ENCODE measurements at regions not wholly inside any gene's neighbourhood (a gene's known extent, or its start where the extent isn't known, plus 50 kb on each side); places are given as distances from the start of the nearest gene placed in this dataset.

DNA sequence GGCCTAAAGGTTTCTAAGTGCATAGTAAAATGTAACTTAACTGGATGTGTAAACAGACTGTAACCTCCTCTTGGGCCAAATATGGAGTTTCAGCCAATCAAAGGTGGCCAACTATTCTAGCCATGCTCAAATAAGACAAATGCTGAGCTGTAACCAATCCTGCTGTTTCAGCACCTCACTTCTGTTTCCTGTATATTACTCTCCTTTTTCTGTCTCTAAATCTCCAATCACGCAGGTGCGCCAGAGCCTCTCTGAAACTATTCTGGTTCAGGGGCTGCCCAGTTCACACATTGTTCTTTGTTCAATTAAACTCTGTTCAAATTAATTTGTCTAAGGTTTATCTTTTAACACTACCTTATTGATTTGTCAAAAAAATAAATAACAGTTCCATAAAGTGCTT is 532.7 kb upstream of the DCC start:
- ChIA-PET POLR2A (ENCODE audit: unreplicated experiment) (no interaction called here), CTCF (no interaction called here)
- DNase-seq: no peak
- H3F3A ChIP-seq (ENCODE audit: low read length, unreplicated experiment): no peaks in the 10 kb centered on the region
- H2AFZ ChIP-seq (ENCODE audit: low read length): no peak overlapping the region
- no peak overlapping the region for H3K4me2 ChIP-seq (ENCODE audit: low read length)
- H3K9me3 ChIP-seq (ENCODE audit: low read length): no peaks in the 10 kb centered on the region
- H3K36me3 ChIP-seq (ENCODE audit: low read depth, low read length): no peaks in the 10 kb centered on the region
- H3K79me2 ChIP-seq (ENCODE audit: low read length): no peaks in the 10 kb centered on the region
- H3K27ac ChIP-seq (ENCODE audit: low read length): no peak overlapping the region
- TF ChIP-seq EZH2 (IDR thresholded peaks at IDR 0.05; ENCODE audit: low read length, unreplicated experiment) (no peak), EZH2phosphoT487 (IDR thresholded peaks at IDR 0.05; ENCODE audit: borderline replicate concordance, low read length) (no peak)
- TF ChIP-seq, protein P1, sequence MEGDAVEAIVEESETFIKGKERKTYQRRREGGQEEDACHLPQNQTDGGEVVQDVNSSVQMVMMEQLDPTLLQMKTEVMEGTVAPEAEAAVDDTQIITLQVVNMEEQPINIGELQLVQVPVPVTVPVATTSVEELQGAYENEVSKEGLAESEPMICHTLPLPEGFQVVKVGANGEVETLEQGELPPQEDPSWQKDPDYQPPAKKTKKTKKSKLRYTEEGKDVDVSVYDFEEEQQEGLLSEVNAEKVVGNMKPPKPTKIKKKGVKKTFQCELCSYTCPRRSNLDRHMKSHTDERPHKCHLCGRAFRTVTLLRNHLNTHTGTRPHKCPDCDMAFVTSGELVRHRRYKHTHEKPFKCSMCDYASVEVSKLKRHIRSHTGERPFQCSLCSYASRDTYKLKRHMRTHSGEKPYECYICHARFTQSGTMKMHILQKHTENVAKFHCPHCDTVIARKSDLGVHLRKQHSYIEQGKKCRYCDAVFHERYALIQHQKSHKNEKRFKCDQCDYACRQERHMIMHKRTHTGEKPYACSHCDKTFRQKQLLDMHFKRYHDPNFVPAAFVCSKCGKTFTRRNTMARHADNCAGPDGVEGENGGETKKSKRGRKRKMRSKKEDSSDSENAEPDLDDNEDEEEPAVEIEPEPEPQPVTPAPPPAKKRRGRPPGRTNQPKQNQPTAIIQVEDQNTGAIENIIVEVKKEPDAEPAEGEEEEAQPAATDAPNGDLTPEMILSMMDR (conservative IDR thresholded peaks at IDR 0.05; ENCODE audit: low read depth, low read length): no peak
- H3K9ac ChIP-seq (ENCODE audit: low read length): no peak overlapping the region
- intact Hi-C loops (cut with micrococcal nuclease): no loop called here
- H3K27me3 ChIP-seq (ENCODE audit: low read length): no peaks in the 10 kb centered on the region
- no peak for ATAC-seq
- no peaks in the 10 kb centered on the region for H3K9me2 ChIP-seq (replicated peaks; ENCODE audit: low read length)
- H3K4me1 ChIP-seq (ENCODE audit: insufficient read depth, low read length): no peaks in the 10 kb centered on the region
- H3K4me3 ChIP-seq (ENCODE audit: low read length): no peak overlapping the region
- no peaks in the 10 kb centered on the region for H4K20me1 ChIP-seq (ENCODE audit: low read length)
- no TSS peak for BruUV-seq (replicated peaks)

DNA sequence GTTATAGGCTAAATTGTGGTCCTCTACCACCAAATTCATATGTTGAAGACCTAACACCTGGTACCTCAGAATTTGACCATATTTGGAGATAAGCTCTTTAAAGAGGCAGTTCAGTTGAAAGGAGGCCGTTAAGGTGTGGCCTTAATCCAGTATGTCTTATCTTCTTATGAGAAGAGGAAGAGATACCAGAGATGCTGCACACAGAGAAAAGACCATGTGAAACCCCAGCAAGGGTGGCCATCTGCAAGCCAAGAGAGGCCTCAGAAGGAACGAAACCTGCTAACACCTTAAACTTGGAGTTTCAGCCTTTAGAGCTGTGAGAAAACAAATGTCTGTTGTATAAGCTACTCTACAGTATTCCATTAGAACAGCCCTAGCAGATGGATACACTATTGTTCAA is 528.1 kb upstream of the DCC start:
- no peak overlapping the region for H3K9ac ChIP-seq (ENCODE audit: low read length)
- ChIA-PET POLR2A (ENCODE audit: unreplicated experiment) (no interaction called here), CTCF (no interaction called here)
- TF ChIP-seq, protein P1 (conservative IDR thresholded peaks at IDR 0.05; ENCODE audit: low read depth, low read length): no peak
- no peak for TF ChIP-seq EZH2phosphoT487 (IDR thresholded peaks at IDR 0.05; ENCODE audit: borderline replicate concordance, low read length)
- TF ChIP-seq EZH2 (IDR thresholded peaks at IDR 0.05; ENCODE audit: low read length, unreplicated experiment): no peak
- H3K9me3 ChIP-seq (ENCODE audit: low read length): no peaks in the 10 kb centered on the region
- no peak for DNase-seq
- H4K20me1 ChIP-seq (ENCODE audit: low read length): no peaks in the 10 kb centered on the region
- no peaks in the 10 kb centered on the region for H3K4me1 ChIP-seq (ENCODE audit: insufficient read depth, low read length)
- no peaks in the 10 kb centered on the region for H3K79me2 ChIP-seq (ENCODE audit: low read length)
- intact Hi-C loops (cut with micrococcal nuclease): no loop called here
- no peak overlapping the region for H2AFZ ChIP-seq (ENCODE audit: low read length)
- H3F3A ChIP-seq (ENCODE audit: low read length, unreplicated experiment): no peaks in the 10 kb centered on the region
- no peaks in the 10 kb centered on the region for H3K9me2 ChIP-seq (replicated peaks; ENCODE audit: low read length)
- no peak overlapping the region for H3K4me2 ChIP-seq (ENCODE audit: low read length)
- no peak overlapping the region for H3K4me3 ChIP-seq (ENCODE audit: low read length)
- H3K36me3 ChIP-seq (ENCODE audit: low read depth, low read length): no peaks in the 10 kb centered on the region
- no peak overlapping the region for H3K27ac ChIP-seq (ENCODE audit: low read length)
- no peaks in the 10 kb centered on the region for H3K27me3 ChIP-seq (ENCODE audit: low read length)
- BruUV-seq (replicated peaks): no TSS peak
- no peak for ATAC-seq

DNA sequence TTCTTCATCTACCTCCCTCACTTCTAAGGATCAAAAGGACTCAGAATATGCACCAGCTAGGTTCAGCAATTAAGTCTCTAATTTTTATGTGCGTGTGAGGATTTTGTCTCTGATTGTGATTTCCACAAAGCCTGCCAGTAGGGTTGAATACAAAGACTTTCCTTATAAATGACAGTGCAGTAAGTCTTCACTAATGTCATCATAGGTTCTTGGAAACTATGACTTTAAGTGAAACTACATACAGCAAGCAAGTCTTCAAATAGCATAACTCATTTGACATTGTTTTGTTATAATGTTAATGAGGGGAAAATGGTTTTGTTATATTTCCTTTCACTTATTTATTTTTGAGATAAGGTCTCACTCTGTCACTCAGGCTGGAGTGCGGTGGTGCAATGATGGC is 526.3 kb upstream of the DCC start:
- no peaks in the 10 kb centered on the region for H3K9me3 ChIP-seq (ENCODE audit: low read length)
- H4K20me1 ChIP-seq (ENCODE audit: low read length): no peaks in the 10 kb centered on the region
- no peak overlapping the region for H3K4me2 ChIP-seq (ENCODE audit: low read length)
- no peak overlapping the region for H3K27ac ChIP-seq (ENCODE audit: low read length)
- TF ChIP-seq, protein P1 (conservative IDR thresholded peaks at IDR 0.05; ENCODE audit: low read depth, low read length): no peak
- TF ChIP-seq EZH2 (IDR thresholded peaks at IDR 0.05; ENCODE audit: low read length, unreplicated experiment) (no peak), EZH2phosphoT487 (IDR thresholded peaks at IDR 0.05; ENCODE audit: borderline replicate concordance, low read length) (no peak)
- ATAC-seq (no peak), DNase-seq (no peak)
- no peaks in the 10 kb centered on the region for H3K27me3 ChIP-seq (ENCODE audit: low read length)
- CTCF ChIA-PET: no interaction called here
- H3K36me3 ChIP-seq (ENCODE audit: low read depth, low read length): no peaks in the 10 kb centered on the region
- H3K79me2 ChIP-seq (ENCODE audit: low read length): no peaks in the 10 kb centered on the region
- H3K9ac ChIP-seq (ENCODE audit: low read length): no peak overlapping the region
- H3K4me1 ChIP-seq (ENCODE audit: insufficient read depth, low read length): no peaks in the 10 kb centered on the region
- POLR2A ChIA-PET (ENCODE audit: unreplicated experiment): no interaction called here
- intact Hi-C loops (cut with micrococcal nuclease): no loop called here
- no peak overlapping the region for H3K4me3 ChIP-seq (ENCODE audit: low read length)
- H3K9me2 ChIP-seq (replicated peaks; ENCODE audit: low read length): no peaks in the 10 kb centered on the region
- no peak overlapping the region for H2AFZ ChIP-seq (ENCODE audit: low read length)
- no peaks in the 10 kb centered on the region for H3F3A ChIP-seq (ENCODE audit: low read length, unreplicated experiment)
- BruUV-seq (replicated peaks): no TSS peak
